ENCODE measurements at regions not wholly inside any gene's neighbourhood (a gene's known extent, or its start where the extent isn't known, plus 50 kb on each side); places are given as distances from the start of the nearest gene placed in this dataset.

GRCh38 chr3:20810555-20810954, 624.5 kb upstream of the SGO1 start:
- H3K27ac ChIP-seq = no peak overlapping the region
- TF ChIP-seq ZFX (IDR thresholded peaks at IDR 0.05) = no peak

GRCh38 chr3:20809356-20809755, 623.4 kb upstream of the SGO1 start:
- no peak for TF ChIP-seq CTCF (conservative IDR thresholded peaks at IDR 0.05)
- TF ChIP-seq ZFX (IDR thresholded peaks at IDR 0.05) = no peak
- H3K27ac ChIP-seq = no peak overlapping the region

GRCh38 chr3:20808864-20809263, 622.9 kb upstream of the SGO1 start:
- no peak for TF ChIP-seq CTCF (conservative IDR thresholded peaks at IDR 0.05)
- no peak for TF ChIP-seq ZFX (IDR thresholded peaks at IDR 0.05)
- no peak overlapping the region for H3K27ac ChIP-seq

- TF ChIP-seq CTCF (conservative IDR thresholded peaks at IDR 0.05) = no peak
- TF ChIP-seq ZFX (IDR thresholded peaks at IDR 0.05) = no peak
- H3K27ac ChIP-seq = no peak overlapping the region
Measured at GRCh38 chr3:20798666-20799065, 612.7 kb upstream of the SGO1 start.

GRCh38 chr3:20787005-20787404, 601.0 kb upstream of the SGO1 start:
- H3K27ac ChIP-seq = no peak overlapping the region
- no peak for TF ChIP-seq CTCF (conservative IDR thresholded peaks at IDR 0.05)
- TF ChIP-seq ZFX (IDR thresholded peaks at IDR 0.05) = no peak

- H3K27ac ChIP-seq = no peak overlapping the region
- TF ChIP-seq CTCF (conservative IDR thresholded peaks at IDR 0.05) = no peak
Measured at GRCh38 chr3:20776692-20777091, 590.7 kb upstream of the SGO1 start.

- no peak for TF ChIP-seq CTCF (conservative IDR thresholded peaks at IDR 0.05)
- TF ChIP-seq ZFX (IDR thresholded peaks at IDR 0.05) = no peak
- no peak overlapping the region for H3K27ac ChIP-seq
Measured at GRCh38 chr3:20776286-20776685, 590.3 kb upstream of the SGO1 start.

GRCh38 chr3:20773320-20773984, 587.4 kb upstream of the SGO1 start:
- no peak overlapping the region for H3K27ac ChIP-seq
- no peak for TF ChIP-seq ZFX (IDR thresholded peaks at IDR 0.05)
- TF ChIP-seq CTCF (conservative IDR thresholded peaks at IDR 0.05) = no peak

Data from C4-2B (cell line).